Caco-2 (cell line): ENCODE measurements at regions not wholly inside any gene's neighbourhood (a gene's known extent, or its start where the extent isn't known, plus 50 kb on each side); places are given as distances from the start of the nearest gene placed in this dataset.

Source experiments
- BruUV-seq: library from RNA; stranded (reverse); fragments of 400-500 nt; replicated peaks from 2 replicates; lab custom pipeline; 2021; lab: Mats Ljungman, UMichigan
- CTCF ChIA-PET: fragments of 300-600 bp; sonication (Branson Sonifier 250); formaldehyde crosslinking; loops from one replicate; lab custom pipeline; 2022; ENCODE audit warnings: antibody characterized with exemption; lab: Charles Lee
- POLR2A ChIA-PET: fragments of 300-600 bp; sonication (Branson Sonifier 250); formaldehyde crosslinking; loops from one replicate; lab custom pipeline; 2022; ENCODE audit warnings: antibody characterized with exemption; lab: Charles Lee
- DNase-seq, 2 experiments: peaks; one replicate each; pipeline versions ENCODE4 v3.0.0 to v3.0.0-alpha.2; 2020 to 2022
- H3K27me3 ChIP-seq: replicated peaks from 2 replicates; pipeline ENCODE4 v1.6.0; 2011; ENCODE audit warnings: low read length; ENCODE audit not compliant: control insufficient read depth, insufficient read depth
- H3K36me3 ChIP-seq: 2 replicates; pipeline ENCODE4 v1.5.1; 2011; ENCODE audit warnings: low read length; ENCODE audit not compliant: control insufficient read depth, insufficient read depth
- H3K4me1 ChIP-seq: fragments of 250-450 bp; sonication (Bioruptor Pico); 2 replicates; pipeline ENCODE4 v1.5.1; 2020; ENCODE audit warnings: mild to moderate bottlenecking
- H3K4me3 ChIP-seq: 2 replicates; pipeline ENCODE4 v1.5.1; 2011; ENCODE audit warnings: low read depth, mild to moderate bottlenecking, control low read depth, low read length
- H3K9me3 ChIP-seq: fragments of 250-450 bp; sonication (Bioruptor Pico); 2 replicates; pipeline ENCODE4 v1.5.1; 2020; ENCODE audit warnings: mild to moderate bottlenecking, moderate library complexity
- H3K27ac Mint-ChIP-seq: one replicate; pipeline ENCODE4 v1.8.0; 2022; ENCODE audit warnings: mixed read lengths; ENCODE audit not compliant: unreplicated experiment
- H3K27me3 Mint-ChIP-seq: one replicate; pipeline ENCODE4 v1.8.0; 2022; ENCODE audit warnings: mixed read lengths; ENCODE audit not compliant: insufficient read depth, unreplicated experiment
- H3K36me3 Mint-ChIP-seq: one replicate; pipeline ENCODE4 v1.8.0; 2022; ENCODE audit warnings: mild to moderate bottlenecking, mixed read lengths; ENCODE audit not compliant: insufficient read depth, unreplicated experiment
- H3K4me1 Mint-ChIP-seq: one replicate; pipeline ENCODE4 v1.8.0; 2022; ENCODE audit warnings: low read depth, mixed read lengths; ENCODE audit not compliant: unreplicated experiment
- H3K4me3 Mint-ChIP-seq: one replicate; pipeline ENCODE4 v1.8.0; 2022; ENCODE audit warnings: mild to moderate bottlenecking, moderate library complexity, mixed read lengths; ENCODE audit not compliant: unreplicated experiment
- H3K9me3 Mint-ChIP-seq: one replicate; pipeline ENCODE4 v1.8.0; 2022; ENCODE audit warnings: mixed read lengths; ENCODE audit not compliant: unreplicated experiment
- CTCF ChIP-seq, 2 experiments: fragments of 200-600 bp in 1 of 2; IDR thresholded peaks; 1 replicate in 1 of 2; 2 replicates in 1 of 2; pipeline versions ENCODE4 v1.5.1 to v1.8.0; 2011 to 2022; ENCODE audit warnings: antibody characterized with exemption in 1 of 2, control low read depth in 1 of 2, inconsistent platforms in 1 of 2, low read depth in 1 of 2, low read length in 1 of 2, mild to moderate bottlenecking in 1 of 2, moderate library complexity in 1 of 2; ENCODE audit not compliant: insufficient read depth in 1 of 2, severe bottlenecking in 1 of 2, unreplicated experiment in 1 of 2
- intact Hi-C: fragments of 100-400 bp; cut with micrococcal nuclease; formaldehyde crosslinking; loops from one replicate; pipeline ENCODE4 v1.10.0; 2022; ENCODE audit not compliant: unreplicated experiment

DNA sequence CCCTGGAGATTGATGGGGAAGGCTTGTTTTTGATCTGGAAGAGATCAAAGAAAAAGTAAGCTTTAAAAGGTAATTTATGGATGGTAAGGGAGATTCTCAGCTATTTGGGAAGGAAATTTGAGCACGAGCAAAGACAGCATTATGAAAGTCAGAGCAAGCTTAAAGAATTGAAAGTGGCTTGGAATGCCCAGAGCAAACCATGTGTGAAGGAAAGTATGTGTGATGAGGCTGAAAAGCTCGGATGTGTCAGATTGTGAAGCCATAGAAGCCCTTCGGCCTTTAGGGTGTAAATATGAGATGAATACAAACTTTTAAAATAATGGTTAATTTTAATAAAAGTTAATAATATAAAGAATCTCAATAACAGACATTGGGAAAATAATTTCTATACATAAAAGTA, 377.4 kb upstream of the DSEL start:
- no peaks in the 10 kb centered on the region for H3K27me3 ChIP-seq
- H3K27ac Mint-ChIP-seq: no peak overlapping the region
- DNase-seq: no peak

DNA sequence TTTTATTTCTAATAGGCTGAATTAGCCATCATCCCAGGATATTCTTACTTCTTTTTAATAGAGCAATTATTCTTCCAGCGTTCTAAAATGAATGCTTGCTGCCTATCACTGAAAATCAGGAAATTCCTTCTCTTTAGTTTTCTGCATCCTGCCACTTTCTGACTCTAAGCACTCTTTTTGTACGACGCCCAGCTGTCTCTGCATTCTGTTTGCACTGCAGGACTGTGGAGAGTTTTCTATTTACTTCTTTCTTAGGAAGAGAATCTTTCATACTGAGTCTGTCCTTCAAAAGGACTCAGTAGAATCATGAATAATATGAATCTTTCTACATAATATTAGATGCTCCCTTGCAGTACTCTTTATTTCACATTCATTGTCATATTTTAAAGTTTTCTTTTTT, 360.4 kb upstream of the DSEL start:
- H3K27me3 ChIP-seq: no peaks in the 10 kb centered on the region
- TF ChIP-seq CTCF (IDR thresholded peaks at IDR 0.05; ENCODE audit: insufficient read depth in 1 of 2, low read depth in 1 of 2, low read length in 1 of 2, severe bottlenecking in 1 of 2, unreplicated experiment in 1 of 2): no peak
- DNase-seq: no peak
- no peaks in the 10 kb centered on the region for H3K9me3 ChIP-seq
- ChIA-PET POLR2A (no interaction called here), CTCF (no interaction called here)
- H3K4me1 ChIP-seq: no peaks in the 10 kb centered on the region
- no peaks in the 10 kb centered on the region for H3K36me3 ChIP-seq
- Mint-ChIP-seq H3K4me3 (no peak overlapping the region), H3K27me3 (no peaks in the 10 kb centered on the region), H3K36me3 (no peaks in the 10 kb centered on the region), H3K27ac (no peak overlapping the region), H3K9me3 (no peaks in the 10 kb centered on the region), H3K4me1 (no peaks in the 10 kb centered on the region)
- intact Hi-C loops: no loop called here
- H3K4me3 ChIP-seq: no peak overlapping the region
- no TSS peak for BruUV-seq

More for the DNA sequence above, 377.4 kb upstream of the DSEL start:
- H3K9me3 Mint-ChIP-seq: no peaks in the 10 kb centered on the region
- TF ChIP-seq CTCF (IDR thresholded peaks at IDR 0.05; ENCODE audit: insufficient read depth in 1 of 2, low read depth in 1 of 2, low read length in 1 of 2, severe bottlenecking in 1 of 2, unreplicated experiment in 1 of 2): no peak
- H3K4me3 Mint-ChIP-seq: no peak overlapping the region
- no peaks in the 10 kb centered on the region for H3K4me1 Mint-ChIP-seq
- intact Hi-C loops: no loop called here
- no peak overlapping the region for H3K4me3 ChIP-seq
- CTCF ChIA-PET: interaction anchor here (0.5 kb wide), 1 partner anchor 378 kb away, joined by 4 read pairs; no protein-coding TSS in a partner anchor
- H3K9me3 ChIP-seq: no peaks in the 10 kb centered on the region
- no peaks in the 10 kb centered on the region for H3K36me3 Mint-ChIP-seq
- no TSS peak for BruUV-seq
- H3K36me3 ChIP-seq: no peaks in the 10 kb centered on the region
- peaks cover 3% of the 10 kb centered on the region for H3K27me3 Mint-ChIP-seq
- H3K4me1 ChIP-seq: no peaks in the 10 kb centered on the region
- POLR2A ChIA-PET: no interaction called here

DNA sequence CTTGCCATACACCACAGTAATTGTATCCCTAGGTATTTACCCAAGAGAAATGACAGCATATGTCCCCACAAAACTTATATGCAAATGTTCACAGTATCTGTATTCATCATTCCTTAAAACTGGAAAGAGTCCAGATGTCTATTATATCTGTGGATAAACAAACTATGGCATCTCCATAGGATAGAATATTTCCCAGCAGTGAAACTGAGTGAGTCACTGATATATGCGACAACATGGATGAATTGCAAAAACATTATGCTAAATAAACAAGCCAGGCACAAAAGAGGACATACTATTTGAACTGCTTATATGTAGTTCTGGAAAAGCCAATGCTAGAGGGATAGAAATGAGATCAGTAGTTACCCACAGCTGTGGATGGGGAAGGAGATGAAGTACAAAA, 359.4 kb upstream of the DSEL start:
- Mint-ChIP-seq H3K4me1 (no peaks in the 10 kb centered on the region), H3K9me3 (no peaks in the 10 kb centered on the region), H3K27ac (no peak overlapping the region), H3K27me3 (no peaks in the 10 kb centered on the region), H3K4me3 (no peak overlapping the region), H3K36me3 (no peaks in the 10 kb centered on the region)
- Histone ChIP-seq H3K4me1 (no peaks in the 10 kb centered on the region), H3K4me3 (no peak overlapping the region), H3K36me3 (no peaks in the 10 kb centered on the region), H3K27me3 (no peaks in the 10 kb centered on the region), H3K9me3 (no peaks in the 10 kb centered on the region)
- DNase-seq: no peak
- no peak for TF ChIP-seq CTCF (IDR thresholded peaks at IDR 0.05; ENCODE audit: insufficient read depth in 1 of 2, low read depth in 1 of 2, low read length in 1 of 2, severe bottlenecking in 1 of 2, unreplicated experiment in 1 of 2)
- intact Hi-C loops: no loop called here
- BruUV-seq: no TSS peak
- POLR2A ChIA-PET: no interaction called here
- CTCF ChIA-PET: no interaction called here
